DOHH2 (cell line): ENCODE measurements at regions not wholly inside any gene's neighbourhood (a gene's known extent, or its start where the extent isn't known, plus 50 kb on each side); places are given as distances from the start of the nearest gene placed in this dataset.

Experiments
- EZH2phosphoT487 ChIP-seq: fragments of 200-600 bp; sonication (generic); IDR thresholded peaks from 2 replicates; pipeline ENCODE4 v1.6.1; 2017; ENCODE audit warnings: borderline replicate concordance, mild to moderate bottlenecking, antibody characterized with exemption, low read length, moderate library complexity, mixed read lengths
- TF ChIP-seq, protein P1 (sequence below): fragments of 200-600 bp; sonication (generic); IDR thresholded peaks from one replicate; pipeline ENCODE4 v1.5.1; 2014; ENCODE audit warnings: antibody characterized with exemption, mild to moderate bottlenecking, low read depth, low read length; ENCODE audit not compliant: poor library complexity, severe bottlenecking

DNA sequence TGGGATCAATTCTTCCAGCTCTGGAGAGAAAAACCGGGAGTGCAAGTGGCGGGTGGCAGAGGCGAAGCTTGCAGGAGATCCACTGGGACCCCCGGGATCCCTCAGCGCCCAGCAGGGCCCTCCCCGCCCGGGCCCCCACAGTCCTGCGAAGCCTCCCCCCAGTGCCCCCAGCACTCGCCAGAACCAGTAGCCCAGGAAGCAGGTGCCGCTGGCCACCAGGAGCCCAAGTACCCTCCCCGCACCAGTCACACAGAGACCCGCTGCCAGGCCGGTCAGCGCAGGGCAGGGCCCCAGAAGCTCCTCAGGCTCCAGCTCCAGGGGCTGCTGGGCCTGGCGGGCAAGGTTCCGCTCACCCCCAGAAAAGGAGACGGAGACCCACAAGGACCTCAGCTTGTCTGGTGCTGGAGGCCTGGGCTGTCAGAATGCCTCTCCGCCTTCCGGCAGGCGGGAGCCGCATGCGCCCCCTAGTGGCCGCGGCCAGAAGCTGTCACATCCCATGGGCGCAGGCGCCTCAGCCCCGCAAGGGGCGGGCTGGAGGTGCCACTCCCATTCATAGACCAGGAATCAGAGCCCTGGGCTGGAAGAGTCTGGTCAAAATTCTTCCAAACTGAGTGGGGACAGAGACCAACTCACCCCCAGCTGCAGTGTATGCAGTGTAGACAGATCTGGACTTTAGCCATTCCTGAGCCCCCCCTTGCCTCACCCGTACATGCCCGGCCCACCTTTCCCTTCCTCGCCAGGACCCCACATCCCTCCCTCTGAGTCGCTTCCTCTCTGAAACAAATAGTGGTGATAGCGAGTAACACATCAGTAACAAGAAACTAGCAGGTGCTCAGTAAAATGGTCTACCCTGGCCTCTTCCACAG, 1002.3 kb downstream of the KCNJ18 start:
- TF ChIP-seq, protein P1, sequence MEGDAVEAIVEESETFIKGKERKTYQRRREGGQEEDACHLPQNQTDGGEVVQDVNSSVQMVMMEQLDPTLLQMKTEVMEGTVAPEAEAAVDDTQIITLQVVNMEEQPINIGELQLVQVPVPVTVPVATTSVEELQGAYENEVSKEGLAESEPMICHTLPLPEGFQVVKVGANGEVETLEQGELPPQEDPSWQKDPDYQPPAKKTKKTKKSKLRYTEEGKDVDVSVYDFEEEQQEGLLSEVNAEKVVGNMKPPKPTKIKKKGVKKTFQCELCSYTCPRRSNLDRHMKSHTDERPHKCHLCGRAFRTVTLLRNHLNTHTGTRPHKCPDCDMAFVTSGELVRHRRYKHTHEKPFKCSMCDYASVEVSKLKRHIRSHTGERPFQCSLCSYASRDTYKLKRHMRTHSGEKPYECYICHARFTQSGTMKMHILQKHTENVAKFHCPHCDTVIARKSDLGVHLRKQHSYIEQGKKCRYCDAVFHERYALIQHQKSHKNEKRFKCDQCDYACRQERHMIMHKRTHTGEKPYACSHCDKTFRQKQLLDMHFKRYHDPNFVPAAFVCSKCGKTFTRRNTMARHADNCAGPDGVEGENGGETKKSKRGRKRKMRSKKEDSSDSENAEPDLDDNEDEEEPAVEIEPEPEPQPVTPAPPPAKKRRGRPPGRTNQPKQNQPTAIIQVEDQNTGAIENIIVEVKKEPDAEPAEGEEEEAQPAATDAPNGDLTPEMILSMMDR, result no peak
- no peak for TF ChIP-seq EZH2phosphoT487
